Ecto neural progenitor cell (in vitro differentiated cells): ENCODE measurements at regions not wholly inside any gene's neighbourhood (a gene's known extent, or its start where the extent isn't known, plus 50 kb on each side); places are given as distances from the start of the nearest gene placed in this dataset.

Source experiments
- DNase-seq: peaks from one replicate; pipeline ENCODE4 v3.0.0-alpha.2; 2018; ENCODE audit warnings: low spot score

DNA sequence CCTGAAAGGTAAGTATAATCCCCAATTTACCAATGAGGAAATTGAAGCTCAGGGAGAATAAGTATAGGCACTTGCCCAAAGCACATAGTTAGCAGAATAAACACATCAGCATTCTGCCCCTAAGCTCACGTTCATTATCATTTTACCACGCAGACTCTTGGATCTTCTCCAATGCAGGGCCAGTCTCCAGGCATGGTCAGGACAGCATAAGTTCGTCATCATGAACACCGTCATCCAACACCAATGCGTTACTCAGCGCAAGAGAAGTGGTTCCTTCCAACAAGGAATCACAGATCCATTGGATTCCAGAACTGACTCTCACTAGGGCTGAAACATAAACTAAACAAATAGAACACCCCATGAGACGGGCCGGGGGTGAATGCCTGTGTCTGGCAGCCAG lies 86.5 kb upstream of the GPM6B start:
- DNase-seq = no peak

DNA sequence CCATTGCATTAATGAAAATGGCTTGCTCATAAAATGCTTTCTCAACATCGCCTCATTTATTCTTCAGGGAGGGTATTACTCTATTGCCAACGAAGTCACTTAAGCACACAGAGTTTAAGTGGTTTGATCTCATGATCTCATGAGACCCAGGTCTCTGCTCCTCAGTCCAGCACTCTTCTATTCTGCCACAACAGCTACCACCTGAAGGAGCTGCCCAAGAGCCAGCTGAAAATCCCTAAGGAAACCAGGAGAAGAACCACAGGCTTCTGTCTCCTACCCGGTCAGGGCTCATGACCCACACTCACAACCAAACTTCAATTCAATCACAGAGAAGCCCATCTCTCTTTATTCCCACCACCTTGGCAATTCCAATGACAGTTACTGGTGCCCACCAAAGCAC lies 85.5 kb upstream of the GPM6B start:
- no peak for DNase-seq

GRCh38 chrX:13901354-13901753 lies 84.5 kb upstream of the GPM6B start:
- DNase-seq = no peak

DNA sequence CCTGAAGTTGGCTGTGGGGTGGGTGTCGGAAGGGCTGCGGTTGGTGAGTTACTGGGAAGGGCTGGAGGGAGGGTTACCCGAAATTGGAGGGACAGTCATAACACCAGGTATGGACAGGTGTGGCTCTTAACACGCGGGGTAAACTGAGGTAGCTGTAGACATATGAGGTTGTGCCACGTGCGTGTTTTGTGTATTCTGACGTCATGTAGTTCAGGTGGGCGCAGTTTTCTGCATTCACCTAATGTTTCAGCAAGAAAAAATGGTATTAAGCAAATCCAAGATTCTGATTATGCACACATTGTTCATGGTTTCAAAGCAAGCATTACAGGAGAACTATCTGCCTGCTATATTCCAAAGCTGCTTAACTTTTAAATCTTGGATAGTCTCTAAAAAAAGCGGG lies 83.5 kb upstream of the GPM6B start:
- DNase-seq = no peak

DNA sequence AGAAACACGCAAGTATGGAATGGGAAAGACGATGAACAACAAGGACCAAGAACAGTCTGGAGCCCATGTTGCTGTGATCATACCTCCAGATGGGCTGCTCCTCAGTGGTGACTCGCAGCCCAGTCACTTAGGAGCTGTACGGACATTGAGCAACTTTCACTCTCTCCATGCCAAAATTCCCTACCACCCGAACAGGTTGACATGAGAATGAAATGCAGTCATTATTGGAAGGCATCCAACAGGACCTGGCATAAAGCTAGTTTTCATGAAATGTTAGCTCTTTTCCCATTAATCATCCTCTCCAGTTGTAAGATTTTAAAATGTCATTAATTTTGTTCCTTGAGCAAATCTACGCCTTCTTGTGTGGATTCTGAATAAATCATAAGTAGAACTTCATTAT lies 82.7 kb upstream of the GPM6B start:
- DNase-seq = no peak

GRCh38 chrX:13898603-13899002 lies 81.7 kb upstream of the GPM6B start:
- no peak for DNase-seq

- no peak for DNase-seq
Measured at GRCh38 chrX:13898083-13898482, 81.2 kb upstream of the GPM6B start.

- no peak for DNase-seq
Measured at GRCh38 chrX:13897566-13897965, 80.7 kb upstream of the GPM6B start.

- no peak for DNase-seq
Measured at GRCh38 chrX:13894888-13895565, 78.1 kb upstream of the GPM6B start.

DNA sequence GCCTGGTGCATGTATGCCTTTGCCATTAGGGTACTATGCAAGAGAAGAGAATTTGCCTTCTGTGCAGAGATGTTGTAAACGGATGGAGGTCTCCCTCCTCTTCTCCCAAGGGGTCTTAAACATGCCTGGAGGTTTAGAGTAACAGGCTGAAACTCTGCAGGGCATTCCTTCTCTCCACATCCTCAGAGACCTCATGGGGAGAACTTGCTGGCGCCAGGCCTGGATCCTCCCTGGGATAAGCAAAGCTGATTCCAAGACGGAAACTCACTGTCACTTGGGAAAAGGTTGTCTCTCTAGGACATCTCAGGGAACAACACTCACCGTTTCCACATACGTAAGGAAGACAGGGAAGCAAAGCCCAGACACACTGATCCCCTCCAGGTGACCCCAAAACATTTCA lies 76.9 kb upstream of the GPM6B start:
- no peak for DNase-seq

GRCh38 chrX:13892856-13893255 lies 76.0 kb upstream of the GPM6B start:
- DNase-seq = no peak

GRCh38 chrX:13891377-13892140 lies 74.7 kb upstream of the GPM6B start:
- no peak for DNase-seq

DNA sequence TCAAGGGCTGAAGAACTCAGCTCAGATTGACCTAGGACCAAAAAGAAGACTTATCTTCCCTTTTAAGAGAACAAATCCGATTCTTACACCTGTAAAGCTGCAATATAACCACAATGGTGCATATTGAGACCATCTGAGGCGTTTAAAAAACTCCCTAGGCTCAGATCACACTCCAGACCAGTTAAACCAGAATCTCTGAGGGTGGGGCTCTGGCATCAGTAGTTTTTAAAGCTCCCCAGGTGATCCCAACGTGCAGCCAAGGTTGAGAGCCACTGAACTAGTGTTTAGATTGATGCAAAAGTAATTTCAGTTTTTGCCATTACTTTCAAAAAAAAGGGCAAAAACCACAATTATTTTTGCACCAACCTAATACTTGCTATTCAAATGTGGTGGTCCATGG lies 73.9 kb upstream of the GPM6B start:
- DNase-seq = no peak

DNA sequence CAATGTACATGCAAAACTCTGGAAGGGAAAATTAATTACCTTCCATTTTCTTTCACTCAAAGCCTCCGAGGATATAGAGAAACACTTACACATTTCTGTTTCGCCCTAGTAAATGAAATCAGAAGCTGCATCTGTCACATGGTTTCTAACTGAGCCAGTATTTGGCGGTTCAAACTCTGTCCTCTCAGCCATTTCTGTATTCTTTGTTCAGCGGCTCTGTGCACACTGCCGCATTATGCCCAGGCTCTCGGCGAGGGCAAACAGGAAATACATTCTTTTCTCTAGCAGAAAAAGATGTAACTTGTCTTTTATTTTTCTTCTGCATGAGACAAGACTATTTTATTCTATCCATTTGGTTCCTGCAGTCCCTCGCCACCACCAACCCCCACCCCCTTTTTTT lies 71.4 kb upstream of the GPM6B start:
- DNase-seq = no peak

DNA sequence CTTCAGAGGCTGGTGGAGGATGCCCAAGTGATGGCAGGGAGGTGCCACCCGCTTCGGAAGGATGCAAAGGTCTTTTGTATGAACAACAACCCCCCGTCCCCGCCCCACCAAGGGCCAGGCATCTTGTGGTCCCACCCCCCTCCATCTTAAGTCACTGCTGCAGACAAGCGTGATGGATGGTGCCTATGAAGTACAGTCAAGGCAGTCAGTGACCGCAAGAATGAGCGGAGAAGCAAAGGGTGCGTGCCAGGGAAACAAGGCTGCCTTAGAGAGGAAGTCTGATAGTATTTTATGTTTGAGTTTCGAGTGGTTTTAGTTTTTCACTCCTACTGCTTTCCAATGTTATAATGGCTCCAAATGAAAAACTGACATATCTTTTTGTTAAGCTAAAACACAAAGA lies 68.7 kb upstream of the GPM6B start:
- no peak for DNase-seq

- no peak for DNase-seq
Measured at GRCh38 chrX:13876652-13877051, 59.8 kb upstream of the GPM6B start.

DNA sequence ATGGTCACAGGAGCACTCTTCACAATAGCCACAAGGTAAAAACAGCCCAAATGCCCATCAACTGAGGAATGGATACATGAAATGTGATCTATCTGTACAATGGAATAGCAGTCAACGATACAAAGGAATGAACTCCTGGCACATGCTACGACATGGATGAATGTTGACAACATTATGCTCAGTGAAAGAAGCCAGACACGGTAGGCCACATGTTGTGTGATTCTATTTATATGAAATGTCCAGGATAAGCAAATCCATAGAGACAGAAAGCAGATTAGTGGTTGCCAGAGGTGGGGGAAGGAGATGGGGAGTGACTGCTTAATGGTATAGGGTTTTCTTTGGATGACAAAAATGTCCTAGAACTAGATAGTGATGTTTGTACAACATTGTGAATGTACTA lies 58.7 kb upstream of the GPM6B start:
- DNase-seq = no peak

DNA sequence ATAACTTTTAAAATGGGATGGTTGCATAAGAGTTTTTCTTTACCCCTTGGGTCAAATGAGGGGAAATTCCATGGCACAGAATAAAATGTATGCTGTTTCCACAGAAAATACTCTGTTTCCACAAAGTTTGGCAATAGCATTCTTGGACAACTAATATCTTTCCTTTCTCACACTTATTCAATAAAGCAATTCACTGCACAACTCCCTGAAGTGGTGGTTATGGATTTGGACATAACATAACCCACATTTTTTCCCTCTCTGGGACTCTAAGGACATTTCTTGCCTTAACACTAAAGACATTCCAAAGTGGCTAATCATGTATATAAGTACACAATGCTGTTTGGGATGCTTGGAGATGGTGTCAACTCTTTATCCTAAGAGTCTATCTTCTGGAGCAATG lies 51.7 kb upstream of the GPM6B start:
- no peak for DNase-seq
